T-helper 1 cell treated with Interleukin-12 subunit alpha and Interleukin-12 subunit beta and Interleukin-4 antibody, amounts not matched to agents 30 ng/mL and 1 ng/mL, for 36 hours (primary cell): ENCODE measurements at regions not wholly inside any gene's neighbourhood (a gene's known extent, or its start where the extent isn't known, plus 50 kb on each side); places are given as distances from the start of the nearest gene placed in this dataset.
"Not testable (repeated sequence)": the region's sequence is repeated elsewhere in the genome, so short reads cannot be mapped to it uniquely, and the experiment has no call there.

ENCODE experiments used
- intact Hi-C: fragments of 100-400 bp; cut with micrococcal nuclease; formaldehyde crosslinking; loops from one replicate; pipeline ENCODE4 v1.15.1; 2024

DNA sequence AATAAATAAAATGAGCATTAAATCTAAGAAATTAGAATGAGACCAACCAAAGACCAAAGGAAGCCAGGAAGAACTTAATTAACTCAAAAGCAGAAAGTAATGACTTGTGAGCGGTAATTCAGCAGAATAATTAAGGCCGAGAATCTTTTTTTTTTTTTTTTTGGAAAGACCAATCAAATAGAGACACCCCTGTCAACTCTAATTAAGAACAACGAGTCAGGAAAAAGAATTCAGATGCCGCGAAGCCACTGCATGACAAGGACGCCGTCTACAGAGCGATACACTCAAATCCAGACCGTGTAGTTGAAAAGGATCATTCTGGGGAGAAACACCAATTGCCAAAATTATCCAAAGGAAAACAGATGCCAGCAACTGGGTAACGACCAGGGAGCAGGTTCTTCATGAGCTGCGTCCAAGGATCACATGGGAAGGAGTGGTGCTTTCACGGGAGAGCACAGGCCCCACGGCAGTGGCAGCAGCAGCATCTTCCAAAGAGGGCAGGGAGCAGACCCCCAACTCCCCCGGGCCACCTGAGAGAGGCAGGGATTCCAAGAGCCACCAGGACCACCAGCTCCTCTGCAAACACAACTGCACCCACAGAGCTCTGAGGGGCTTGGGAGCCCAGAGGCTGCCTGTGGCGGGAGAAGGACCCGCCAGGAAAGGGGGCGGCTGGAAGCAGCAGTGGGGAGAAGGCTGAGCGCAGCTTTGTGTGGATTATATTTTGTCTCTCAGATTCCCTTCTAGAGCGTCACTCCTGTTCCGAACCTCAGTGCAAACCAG lies 469.8 kb downstream of the BRD1 start:
- intact Hi-C loops = no loop called here

GRCh38 chr22:49356428-49356827 lies 471.2 kb downstream of the BRD1 start:
- intact Hi-C loops = no loop called here

GRCh38 chr22:49355211-49355920 lies 472.3 kb downstream of the BRD1 start:
- intact Hi-C loops = no loop called here

GRCh38 chr22:49354516-49355210 lies 473.0 kb downstream of the BRD1 start:
- intact Hi-C loops = no loop called here

DNA sequence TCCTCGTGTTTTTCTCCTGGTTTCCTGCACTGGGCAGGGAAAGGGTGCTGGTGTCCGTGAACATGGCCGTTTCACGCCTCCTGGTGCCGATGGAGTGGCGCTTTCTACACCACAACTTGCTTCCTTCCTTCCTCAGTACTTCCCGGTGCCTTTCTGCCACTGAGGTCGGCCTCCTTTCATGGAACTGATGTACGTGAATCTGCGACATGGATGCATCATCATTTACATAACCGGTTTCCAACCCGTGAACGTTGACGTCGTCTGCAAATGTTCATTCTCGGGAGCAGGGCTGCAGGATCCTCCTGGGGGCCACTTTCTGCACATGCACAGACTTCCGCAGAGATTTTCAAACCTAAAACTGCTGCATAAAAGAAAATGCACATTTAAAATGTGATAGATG lies 474.4 kb downstream of the BRD1 start:
- intact Hi-C loops = no loop called here

- intact Hi-C loops = no loop called here
These were observed 475.1 kb downstream of the BRD1 start for GRCh38 chr22:49352361-49353169.

GRCh38 chr22:49351761-49352227 lies 475.9 kb downstream of the BRD1 start:
- intact Hi-C loops = no loop called here

DNA sequence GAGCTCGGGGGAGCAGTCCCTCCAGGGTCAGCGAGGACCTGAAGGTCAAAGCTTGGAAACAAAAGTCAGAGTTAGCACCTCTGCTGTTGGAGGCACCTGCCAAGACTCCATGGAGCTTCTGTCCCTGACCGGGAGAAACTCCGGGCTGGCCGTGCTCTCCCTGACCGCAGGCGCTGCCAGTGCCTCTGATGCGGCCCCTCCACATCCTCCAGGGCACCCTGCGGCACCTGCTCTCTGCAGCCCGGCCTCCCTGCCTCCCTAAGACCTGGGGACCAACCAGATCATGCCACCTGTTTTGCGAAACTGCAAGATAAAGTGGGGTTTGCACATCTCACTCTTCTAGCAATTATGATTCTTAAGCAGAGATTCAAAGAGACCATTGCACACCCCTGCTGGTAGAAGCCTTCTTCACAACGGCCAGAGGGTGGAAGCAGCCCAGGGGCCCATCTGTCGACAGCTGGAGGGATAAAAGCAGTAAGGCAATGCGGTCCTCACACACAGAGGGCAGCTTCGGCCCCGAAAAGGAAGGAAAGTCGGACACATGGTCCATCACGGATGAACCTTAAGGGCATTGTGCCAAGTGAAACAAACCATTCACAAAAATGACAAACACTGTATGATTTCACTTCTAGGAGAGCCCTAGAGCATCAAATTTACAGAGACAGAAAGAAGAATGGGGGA lies 477.1 kb downstream of the BRD1 start:
- intact Hi-C loops = no loop called here

GRCh38 chr22:49349841-49350381 lies 477.8 kb downstream of the BRD1 start:
- intact Hi-C loops = no loop called here

DNA sequence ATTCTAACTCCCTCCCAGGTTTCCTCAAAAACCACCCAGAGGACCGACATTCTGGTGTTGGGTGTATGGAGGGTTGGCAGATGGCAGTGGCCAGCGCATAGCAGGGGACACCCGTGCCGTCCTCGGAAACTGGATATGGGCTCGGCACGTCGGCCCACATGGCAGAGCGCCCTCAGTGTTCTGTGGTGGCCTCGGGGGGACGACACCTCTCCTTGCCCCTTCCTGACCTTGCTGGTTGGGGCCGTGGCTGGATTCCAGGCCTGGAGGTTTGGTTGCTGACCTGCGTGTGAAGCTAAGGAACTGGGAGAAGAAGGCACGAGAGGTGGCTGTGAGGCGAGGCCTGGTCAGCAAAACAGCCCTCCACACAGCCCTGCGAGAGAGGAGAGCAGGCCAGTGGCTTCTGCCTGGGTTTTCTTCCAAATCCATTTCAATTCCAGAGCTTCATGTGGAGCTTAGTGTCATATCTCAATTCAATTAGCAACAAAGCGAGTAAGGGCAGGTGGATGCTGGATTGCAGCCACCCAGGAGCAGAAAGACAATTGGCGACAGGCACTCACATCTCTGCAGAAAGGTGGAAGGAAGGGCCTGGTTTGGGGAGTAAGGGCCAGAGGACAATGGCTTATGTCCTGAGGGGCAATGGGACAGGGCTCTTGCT lies 478.4 kb downstream of the BRD1 start:
- intact Hi-C loops = no loop called here

DNA sequence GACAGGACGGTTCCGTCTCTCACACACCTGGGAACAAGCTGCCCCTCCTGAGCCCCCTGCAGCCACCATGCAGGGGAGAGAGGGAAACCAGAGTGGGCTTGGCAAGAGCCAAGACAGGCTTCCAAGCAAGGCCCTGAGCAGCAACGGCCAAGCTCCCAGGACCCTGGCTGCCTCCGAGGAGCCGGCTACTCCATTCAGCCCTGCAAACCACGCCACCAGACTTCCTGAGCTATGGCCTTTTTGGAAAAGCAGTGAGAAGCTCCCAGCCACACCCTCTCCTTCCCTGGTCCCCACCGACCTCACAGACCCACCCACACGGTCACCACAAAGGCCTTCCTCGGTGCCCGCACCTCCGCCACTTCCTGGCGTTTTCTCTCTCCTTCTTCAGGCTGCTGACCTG lies 479.0 kb downstream of the BRD1 start:
- intact Hi-C loops = no loop called here

- intact Hi-C loops = no loop called here
These were observed 480.3 kb downstream of the BRD1 start for GRCh38 chr22:49347376-49347775.

DNA sequence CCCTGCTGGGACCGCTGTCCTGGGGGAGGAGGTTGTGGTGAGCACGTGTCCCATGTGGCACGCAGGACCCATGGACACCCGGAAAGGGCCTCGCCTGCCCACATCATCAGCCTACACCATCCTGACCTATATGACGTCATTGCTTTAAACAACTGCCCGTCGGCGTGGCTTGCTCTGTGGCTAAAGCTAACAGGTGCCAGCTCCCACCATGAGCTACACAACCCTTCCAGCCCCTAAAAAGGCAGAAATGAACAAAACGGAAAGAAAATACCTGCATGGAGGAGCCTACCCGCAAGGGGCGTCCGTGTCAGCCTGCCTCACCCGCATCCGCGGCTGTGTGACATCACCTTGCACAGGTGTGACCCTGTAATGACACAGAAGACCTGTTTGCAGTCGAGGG lies 481.8 kb downstream of the BRD1 start:
- intact Hi-C loops = no loop called here

GRCh38 chr22:49344656-49345055 lies 483.0 kb downstream of the BRD1 start:
- intact Hi-C loops = no loop called here

DNA sequence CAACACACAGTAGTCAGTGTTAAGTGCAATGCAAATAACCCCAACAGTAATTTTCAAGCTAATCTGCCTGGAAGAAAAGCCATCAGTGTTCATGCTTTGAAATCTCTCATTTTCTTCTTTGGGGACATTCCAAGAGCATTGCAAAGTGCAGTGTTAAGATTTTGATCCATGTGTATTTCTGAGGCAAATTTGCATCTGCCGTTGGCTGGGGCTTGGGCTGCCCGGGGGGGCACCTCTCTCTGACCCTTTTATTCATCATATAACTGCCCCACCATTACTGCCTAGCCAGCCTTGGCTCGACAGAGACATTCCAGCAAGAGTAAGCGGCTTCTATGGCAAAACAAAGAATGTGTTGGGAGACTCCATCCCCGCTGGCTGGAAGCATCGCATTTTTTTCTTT lies 483.5 kb downstream of the BRD1 start:
- intact Hi-C loops = no loop called here

- intact Hi-C loops = no loop called here
These were observed 487.3 kb downstream of the BRD1 start for GRCh38 chr22:49340406-49340805.

DNA sequence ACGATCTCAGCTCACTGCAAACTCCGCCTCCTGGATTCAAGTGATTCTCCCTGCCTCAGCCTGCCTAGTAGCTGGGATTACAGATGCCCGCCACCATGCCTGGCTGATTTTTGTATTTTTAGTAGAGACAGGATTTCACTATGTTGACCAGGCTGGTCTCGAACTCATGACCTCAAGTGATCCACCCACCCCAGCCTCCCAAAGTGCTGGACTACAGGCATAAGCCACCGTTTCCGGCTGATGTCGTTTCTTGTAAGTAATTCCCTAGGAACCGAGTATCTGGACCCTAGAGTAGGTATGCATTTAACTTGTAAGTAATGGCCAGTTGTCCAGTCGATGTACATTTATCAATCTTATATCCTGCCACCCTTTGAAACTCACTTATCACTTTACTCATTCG lies 491.2 kb downstream of the BRD1 start:
- intact Hi-C loops = not testable (repeated sequence)

GRCh38 chr22:49334976-49335375 lies 492.7 kb downstream of the BRD1 start:
- intact Hi-C loops = no loop called here

GRCh38 chr22:49334449-49334789 lies 493.3 kb downstream of the BRD1 start:
- intact Hi-C loops = no loop called here

- intact Hi-C loops = no loop called here
These were observed 494.5 kb downstream of the BRD1 start for GRCh38 chr22:49333206-49333605.
